PC-9 (cell line): ENCODE measurements at regions not wholly inside any gene's neighbourhood (a gene's known extent, or its start where the extent isn't known, plus 50 kb on each side); places are given as distances from the start of the nearest gene placed in this dataset.
A peak's percentile ranks its signal among the peaks of the same experiment; 100 is the strongest.

Experiments
- BruUV-seq: library from RNA; stranded (reverse); fragments of 400-500 nt; replicated peaks from 2 replicates; lab custom pipeline; 2021; lab: Mats Ljungman, UMichigan
- CTCF ChIA-PET: fragments of 300-600 bp; sonication (Branson Sonifier 250); formaldehyde crosslinking; loops from one replicate; lab custom pipeline; 2022; ENCODE audit warnings: antibody characterized with exemption; lab: Charles Lee
- POLR2A ChIA-PET: fragments of 300-600 bp; sonication (Branson Sonifier 250); formaldehyde crosslinking; loops from one replicate; lab custom pipeline; 2022; ENCODE audit warnings: antibody characterized with exemption; ENCODE audit not compliant: unreplicated experiment; lab: Charles Lee
- DNase-seq, 2 experiments: peaks; one replicate each; pipeline versions ENCODE4 v3.0.0 to v3.0.0-alpha.2; 2015 to 2022; ENCODE audit warnings: mixed read lengths in 1 of 2
- H2AFZ ChIP-seq: fragments of 200-600 bp; sonication (generic); 2 replicates; pipeline ENCODE4 v1.8.1; 2017; ENCODE audit warnings: antibody characterized with exemption
- H3F3A ChIP-seq: fragments of 200-600 bp; sonication (generic); 2 replicates; pipeline ENCODE4 v1.8.1; 2017; ENCODE audit warnings: antibody characterized with exemption, mild to moderate bottlenecking, low read depth; ENCODE audit not compliant: insufficient read depth
- H3K27ac ChIP-seq: fragments of 200-600 bp; sonication (generic); 2 replicates; pipeline ENCODE4 v1.6.1; 2016; ENCODE audit warnings: mixed run types
- H3K27me3 ChIP-seq: fragments of 200-600 bp; sonication (generic); 2 replicates; pipeline ENCODE4 v1.6.1; 2016; ENCODE audit warnings: low read depth, mixed run types; ENCODE audit not compliant: insufficient read depth
- H3K36me3 ChIP-seq: fragments of 200-600 bp; sonication (generic); 2 replicates; pipeline ENCODE4 v1.6.1; 2016; ENCODE audit warnings: low read depth, mixed run types
- H3K4me1 ChIP-seq: fragments of 200-600 bp; sonication (generic); replicated peaks from 2 replicates; pipeline ENCODE4 v1.6.1; 2016; ENCODE audit warnings: mixed run types; ENCODE audit not compliant: insufficient read depth
- H3K4me2 ChIP-seq: fragments of 200-600 bp; sonication (generic); 2 replicates; pipeline ENCODE4 v1.6.1; 2017; ENCODE audit warnings: mixed run types
- H3K4me3 ChIP-seq: fragments of 200-600 bp; sonication (generic); 2 replicates; pipeline ENCODE4 v1.6.1; 2016; ENCODE audit warnings: mixed run types
- H3K79me2 ChIP-seq: fragments of 200-600 bp; sonication (generic); 2 replicates; pipeline ENCODE4 v1.6.1; 2017; ENCODE audit warnings: low read depth, mixed run types
- H3K9me2 ChIP-seq: fragments of 200-600 bp; sonication (generic); 2 replicates; pipeline ENCODE4 v1.8.1; 2017; ENCODE audit warnings: mild to moderate bottlenecking; ENCODE audit not compliant: insufficient read depth
- H3K9me3 ChIP-seq: fragments of 200-600 bp; sonication (generic); 2 replicates; pipeline ENCODE4 v1.8.1; 2016; ENCODE audit warnings: low read depth; ENCODE audit not compliant: insufficient read depth
- H4K20me1 ChIP-seq: fragments of 200-600 bp; sonication (generic); 2 replicates; pipeline ENCODE4 v1.8.1; 2017; ENCODE audit not compliant: insufficient read depth
- EZH2 ChIP-seq: fragments of 200-600 bp; sonication (generic); IDR thresholded peaks from 2 replicates; pipeline ENCODE4 v1.8.0; 2017; ENCODE audit warnings: antibody characterized with exemption, low read depth
- intact Hi-C: fragments of 100-400 bp; cut with micrococcal nuclease; formaldehyde crosslinking; loops from one replicate; pipeline ENCODE4 v1.10.0; 2022; ENCODE audit not compliant: unreplicated experiment
- TF ChIP-seq, protein P1 (sequence below): fragments of 200-600 bp; sonication (generic); conservative IDR thresholded peaks from 2 replicates; pipeline ENCODE4 v1.6.1; 2017; ENCODE audit warnings: mixed run types, antibody characterized with exemption, mild to moderate bottlenecking, moderate library complexity

DNA sequence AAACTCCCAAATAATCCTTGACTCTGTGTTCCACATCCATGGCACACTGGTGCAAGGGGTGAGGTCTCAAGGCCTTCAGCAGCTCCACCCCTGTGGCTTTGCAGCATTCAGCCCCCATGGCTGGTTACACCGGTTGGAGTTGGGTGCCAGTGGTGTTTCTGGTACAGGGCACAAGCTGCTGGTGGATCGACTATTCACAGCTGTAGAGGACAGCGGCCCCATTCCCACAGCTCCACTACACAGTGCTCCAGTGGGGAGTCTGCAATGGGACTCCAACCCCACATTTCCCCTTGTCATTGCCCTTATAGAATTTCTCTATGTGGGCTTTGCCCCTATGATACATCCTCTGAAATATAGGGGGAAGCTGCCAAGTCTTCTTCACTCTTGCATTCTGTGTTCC lies 64.3 kb upstream of the SGO1 start:
- Histone ChIP-seq H3K4me2 (no peak overlapping the region), H3K9me3 (no peaks in the 10 kb centered on the region), H3K4me1 (no peaks in the 10 kb centered on the region), H3K9me2 (no peaks in the 10 kb centered on the region), H3K79me2 (no peaks in the 10 kb centered on the region), H3K27me3 (no peaks in the 10 kb centered on the region), H3K36me3 (no peaks in the 10 kb centered on the region), H3K27ac (no peak overlapping the region), H3F3A (no peaks in the 10 kb centered on the region), H2AFZ (no peak overlapping the region), H4K20me1 (no peaks in the 10 kb centered on the region), H3K4me3 (no peak overlapping the region)
- POLR2A ChIA-PET: no interaction called here
- CTCF ChIA-PET: no interaction called here
- DNase-seq: no peak
- TF ChIP-seq, protein P1, sequence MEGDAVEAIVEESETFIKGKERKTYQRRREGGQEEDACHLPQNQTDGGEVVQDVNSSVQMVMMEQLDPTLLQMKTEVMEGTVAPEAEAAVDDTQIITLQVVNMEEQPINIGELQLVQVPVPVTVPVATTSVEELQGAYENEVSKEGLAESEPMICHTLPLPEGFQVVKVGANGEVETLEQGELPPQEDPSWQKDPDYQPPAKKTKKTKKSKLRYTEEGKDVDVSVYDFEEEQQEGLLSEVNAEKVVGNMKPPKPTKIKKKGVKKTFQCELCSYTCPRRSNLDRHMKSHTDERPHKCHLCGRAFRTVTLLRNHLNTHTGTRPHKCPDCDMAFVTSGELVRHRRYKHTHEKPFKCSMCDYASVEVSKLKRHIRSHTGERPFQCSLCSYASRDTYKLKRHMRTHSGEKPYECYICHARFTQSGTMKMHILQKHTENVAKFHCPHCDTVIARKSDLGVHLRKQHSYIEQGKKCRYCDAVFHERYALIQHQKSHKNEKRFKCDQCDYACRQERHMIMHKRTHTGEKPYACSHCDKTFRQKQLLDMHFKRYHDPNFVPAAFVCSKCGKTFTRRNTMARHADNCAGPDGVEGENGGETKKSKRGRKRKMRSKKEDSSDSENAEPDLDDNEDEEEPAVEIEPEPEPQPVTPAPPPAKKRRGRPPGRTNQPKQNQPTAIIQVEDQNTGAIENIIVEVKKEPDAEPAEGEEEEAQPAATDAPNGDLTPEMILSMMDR: no peak
- no peak for TF ChIP-seq EZH2
- intact Hi-C loops: no loop called here
- no TSS peak for BruUV-seq

DNA sequence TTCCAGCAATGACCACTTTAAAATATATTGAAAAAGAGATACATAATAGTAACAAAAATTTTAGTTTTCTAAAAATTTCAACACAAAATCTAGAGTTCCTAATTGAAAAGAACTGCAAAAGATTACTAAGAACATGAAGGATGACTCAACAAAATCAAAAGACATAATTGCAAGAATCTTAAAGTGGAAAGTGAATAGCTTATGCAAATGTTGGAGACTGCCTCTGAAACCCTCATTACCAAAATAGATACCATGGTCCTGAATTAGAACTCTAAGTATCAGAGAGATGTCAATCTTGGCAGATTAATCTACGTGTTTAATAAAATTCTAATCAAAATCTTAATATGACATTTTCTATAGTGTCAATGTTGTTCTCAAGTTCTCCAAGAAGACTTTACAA lies 60.7 kb upstream of the SGO1 start:
- CTCF ChIA-PET: no interaction called here
- POLR2A ChIA-PET: no interaction called here
- Histone ChIP-seq H3K4me2 (no peak overlapping the region), H3F3A (no peaks in the 10 kb centered on the region), H2AFZ (no peak overlapping the region), H3K27me3 (no peaks in the 10 kb centered on the region), H3K4me3 (no peak overlapping the region), H4K20me1 (no peaks in the 10 kb centered on the region), H3K9me3 (no peaks in the 10 kb centered on the region), H3K36me3 (no peaks in the 10 kb centered on the region), H3K79me2 (no peaks in the 10 kb centered on the region), H3K9me2 (no peaks in the 10 kb centered on the region), H3K4me1 (no peaks in the 10 kb centered on the region), H3K27ac (no peak overlapping the region)
- DNase-seq: no peak
- intact Hi-C loops: no loop called here
- no TSS peak for BruUV-seq
- TF ChIP-seq, protein P1: no peak
- TF ChIP-seq EZH2: no peak

DNA sequence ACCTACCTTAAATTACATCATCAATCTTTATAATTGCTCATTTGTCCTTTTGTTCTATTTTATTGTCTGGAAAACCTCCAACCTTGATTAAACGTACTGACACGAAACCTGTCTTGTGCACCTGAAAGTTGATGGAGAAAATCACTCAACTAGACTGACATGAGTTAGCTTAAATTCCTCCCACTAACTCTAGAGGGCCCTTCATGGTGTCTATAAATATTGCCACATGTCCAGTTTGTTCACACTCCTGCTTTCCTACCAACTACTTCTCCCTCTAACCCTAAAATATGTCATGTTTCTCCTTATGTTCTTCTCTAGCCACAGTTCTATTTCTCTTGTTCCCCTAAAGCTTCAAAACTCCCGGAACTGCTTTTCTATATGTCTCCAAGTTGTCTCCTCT lies 59.8 kb upstream of the SGO1 start:
- H3K36me3 ChIP-seq: no peaks in the 10 kb centered on the region
- no peaks in the 10 kb centered on the region for H4K20me1 ChIP-seq
- H2AFZ ChIP-seq: no peak overlapping the region
- no peak overlapping the region for H3K4me3 ChIP-seq
- H3K9me2 ChIP-seq: no peaks in the 10 kb centered on the region
- no peak overlapping the region for H3K4me2 ChIP-seq
- CTCF ChIA-PET: no interaction called here
- intact Hi-C loops: no loop called here
- no peaks in the 10 kb centered on the region for H3K27me3 ChIP-seq
- H3K9me3 ChIP-seq: no peaks in the 10 kb centered on the region; the same call in 1 of the 2 replicates
- no TSS peak for BruUV-seq
- no peaks in the 10 kb centered on the region for H3K79me2 ChIP-seq
- H3F3A ChIP-seq: no peaks in the 10 kb centered on the region
- no peak for DNase-seq
- no peak for TF ChIP-seq EZH2
- TF ChIP-seq, protein P1: peak; percentile 32; the same call in 1 of the 2 replicates
- no peaks in the 10 kb centered on the region for H3K4me1 ChIP-seq
- POLR2A ChIA-PET: no interaction called here
- H3K27ac ChIP-seq: no peak overlapping the region
